ENCODE measurements at regions not wholly inside any gene's neighbourhood (a gene's known extent, or its start where the extent isn't known, plus 50 kb on each side); places are given as distances from the start of the nearest gene placed in this dataset.
A peak's percentile ranks its signal among the peaks of the same experiment; 100 is the strongest.
"Not testable (repeated sequence)": the region's sequence is repeated elsewhere in the genome, so short reads cannot be mapped to it uniquely, and the experiment has no call there.

GRCh38 chr2:122021941-122022340, 266.5 kb downstream of the TSN start:
- no peak for DNase-seq

DNA sequence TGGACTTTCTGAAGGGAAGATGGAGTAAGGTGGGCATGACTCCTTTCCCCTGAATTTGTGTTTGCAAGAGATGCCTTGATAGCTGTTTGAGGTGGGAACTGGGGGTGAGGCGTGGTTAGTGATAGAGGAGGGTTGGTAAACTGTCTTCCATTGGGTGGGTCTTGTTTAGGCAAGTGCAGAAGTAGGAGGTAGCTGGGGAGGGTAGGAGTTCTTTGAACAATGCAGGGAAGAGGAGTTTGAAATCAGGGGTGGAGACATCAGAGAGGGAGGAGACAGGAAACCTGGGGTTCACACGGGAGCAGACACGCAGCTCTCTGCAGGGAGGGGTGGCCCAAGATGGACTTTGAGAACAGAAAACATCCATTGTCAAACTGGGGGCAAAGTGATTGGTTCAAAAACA, 267.1 kb downstream of the TSN start:
- no peak for DNase-seq

DNA sequence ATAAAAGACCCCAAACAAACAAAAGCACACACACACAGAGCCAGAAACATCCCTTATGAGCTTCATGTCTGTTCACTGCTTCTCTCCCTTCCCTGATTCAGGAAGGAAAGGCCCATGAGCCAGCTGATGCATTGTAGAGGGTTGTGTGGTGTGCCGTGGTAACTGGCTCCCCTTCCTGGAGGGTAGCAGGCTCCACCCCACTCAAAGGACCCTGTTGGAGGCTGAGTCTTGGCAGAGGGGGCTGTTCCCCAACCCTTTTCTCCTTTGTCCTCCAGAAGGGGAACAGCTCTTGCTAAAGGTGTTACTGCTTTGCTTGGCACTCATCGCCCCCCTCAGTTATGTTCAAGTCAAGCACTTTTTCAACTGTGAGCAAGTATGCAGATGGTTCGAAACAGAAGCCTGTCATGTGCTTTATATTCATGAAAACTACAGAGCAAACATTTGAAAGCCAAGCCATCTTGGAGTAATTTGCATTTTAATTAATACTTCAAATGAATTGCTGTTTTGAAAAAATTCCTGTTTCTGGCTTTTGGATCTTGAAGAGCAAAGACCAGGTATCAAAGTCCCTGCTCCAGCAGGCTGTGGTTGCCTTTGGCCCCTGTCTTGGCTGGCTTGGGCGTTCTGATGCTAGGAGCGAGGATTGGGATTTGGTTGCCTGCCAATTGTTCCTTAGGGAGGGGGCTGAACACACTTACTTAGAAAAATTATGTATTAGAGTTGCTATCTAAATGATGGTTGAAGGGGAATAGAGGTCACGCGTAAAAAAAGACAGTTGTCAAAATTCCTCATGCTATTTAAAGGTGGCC, 267.8 kb downstream of the TSN start:
- DNase-seq = no peak

DNA sequence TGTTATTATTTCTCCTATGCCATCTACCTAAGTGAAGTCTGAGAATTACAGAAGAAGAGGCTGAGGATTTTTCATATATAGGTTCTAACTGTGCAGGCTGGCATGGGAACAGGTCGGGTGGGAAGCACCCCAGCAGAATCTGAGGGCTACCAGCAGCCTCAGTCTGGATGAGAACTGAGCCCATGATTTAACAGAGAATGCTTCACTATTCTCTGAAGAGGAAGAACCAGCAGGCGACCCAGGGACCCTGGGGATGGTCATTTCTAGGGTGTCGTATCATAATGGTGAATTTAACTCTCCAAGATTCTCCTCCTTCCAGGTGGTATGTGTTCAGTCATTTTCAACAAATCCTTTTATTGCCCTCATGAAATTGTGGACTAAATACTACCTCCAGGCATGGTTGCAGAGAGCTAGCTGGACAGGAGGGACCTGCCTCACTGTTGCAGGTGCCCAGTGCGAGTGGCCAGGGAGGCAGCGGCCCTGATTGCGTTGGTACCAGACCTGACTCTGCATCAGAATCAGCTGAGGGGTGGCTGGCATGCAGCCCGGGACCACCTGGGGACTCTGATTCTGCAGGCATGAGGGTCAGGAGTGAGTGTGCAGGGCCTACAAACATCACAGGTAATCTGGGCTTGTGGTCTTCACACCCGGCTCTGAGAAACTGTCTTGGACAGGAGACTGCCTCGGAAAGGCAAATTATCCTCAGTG, 272.2 kb downstream of the TSN start:
- DNase-seq = no peak

DNA sequence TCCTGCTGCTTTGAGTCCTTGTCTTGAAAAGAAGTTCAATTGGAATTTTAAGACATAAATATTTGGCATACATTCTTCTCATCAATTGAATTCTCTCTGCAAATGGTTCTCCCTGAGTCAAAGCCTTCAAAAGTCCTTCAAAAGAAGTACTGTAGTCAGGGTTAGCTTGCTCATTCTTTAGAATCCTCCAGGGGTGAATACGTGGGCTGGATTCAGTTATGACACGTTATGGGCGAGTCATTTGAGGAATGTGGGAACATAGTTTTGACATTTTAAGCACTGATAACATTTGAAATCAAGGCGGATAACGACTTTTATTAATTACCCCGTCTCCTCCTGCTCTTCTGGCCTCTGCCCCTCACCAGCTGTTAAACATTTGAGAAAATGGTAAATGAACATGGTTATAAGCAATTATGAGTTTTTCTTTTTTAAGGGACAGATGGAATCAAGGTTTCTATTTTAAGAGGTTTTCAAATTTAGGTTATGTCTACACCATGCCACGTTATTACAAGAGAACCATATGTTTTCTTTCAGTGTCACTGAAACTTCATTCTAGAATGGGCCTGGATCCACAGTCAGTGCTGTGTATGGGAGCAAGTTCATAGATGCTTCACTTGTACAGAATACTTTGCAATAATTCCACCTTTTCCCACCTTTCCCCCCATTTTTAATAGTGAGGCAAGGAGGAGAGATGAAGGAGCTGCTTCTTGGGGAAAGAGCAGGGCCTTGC, 273.1 kb downstream of the TSN start:
- no peak for DNase-seq

DNA sequence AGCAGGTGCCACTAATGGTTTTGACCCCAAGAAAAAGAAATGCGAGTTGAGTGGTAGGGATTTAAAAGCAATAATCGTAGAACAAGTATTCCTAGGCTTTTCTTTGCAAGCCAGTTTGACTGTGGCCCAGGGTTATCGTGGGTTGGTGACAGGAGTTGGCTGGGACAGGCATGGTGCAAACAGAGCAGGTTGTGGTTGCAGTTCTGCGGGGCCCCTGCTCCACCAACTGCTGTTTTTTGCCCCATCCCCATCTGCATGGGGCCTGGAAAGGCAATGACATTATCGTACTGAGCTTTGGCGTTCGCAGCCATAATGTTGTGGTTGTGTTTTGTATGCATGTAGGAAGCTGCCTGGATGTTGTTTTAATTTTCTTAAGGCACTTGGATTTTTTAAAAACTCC, 274.0 kb downstream of the TSN start:
- DNase-seq = no peak

DNA sequence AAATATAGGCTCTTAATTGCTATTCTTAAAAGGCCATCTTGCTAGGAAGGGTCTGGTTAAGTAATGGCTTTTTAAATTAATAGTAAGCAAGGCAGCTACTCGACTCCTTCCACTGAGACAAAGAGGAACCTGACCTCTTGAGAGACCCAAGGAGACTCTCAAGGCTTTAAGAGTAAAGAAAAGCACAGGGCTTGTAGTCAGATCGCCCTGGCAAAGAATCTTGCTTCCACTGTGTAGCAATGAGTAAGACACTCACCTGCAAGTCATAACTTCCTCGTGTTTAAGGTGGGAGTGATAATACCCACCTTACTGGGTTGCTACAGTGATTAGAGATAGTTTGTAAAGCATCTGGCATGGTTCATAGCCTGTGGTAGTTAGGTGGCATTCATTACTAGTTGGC, 274.5 kb downstream of the TSN start:
- DNase-seq = no peak

DNA sequence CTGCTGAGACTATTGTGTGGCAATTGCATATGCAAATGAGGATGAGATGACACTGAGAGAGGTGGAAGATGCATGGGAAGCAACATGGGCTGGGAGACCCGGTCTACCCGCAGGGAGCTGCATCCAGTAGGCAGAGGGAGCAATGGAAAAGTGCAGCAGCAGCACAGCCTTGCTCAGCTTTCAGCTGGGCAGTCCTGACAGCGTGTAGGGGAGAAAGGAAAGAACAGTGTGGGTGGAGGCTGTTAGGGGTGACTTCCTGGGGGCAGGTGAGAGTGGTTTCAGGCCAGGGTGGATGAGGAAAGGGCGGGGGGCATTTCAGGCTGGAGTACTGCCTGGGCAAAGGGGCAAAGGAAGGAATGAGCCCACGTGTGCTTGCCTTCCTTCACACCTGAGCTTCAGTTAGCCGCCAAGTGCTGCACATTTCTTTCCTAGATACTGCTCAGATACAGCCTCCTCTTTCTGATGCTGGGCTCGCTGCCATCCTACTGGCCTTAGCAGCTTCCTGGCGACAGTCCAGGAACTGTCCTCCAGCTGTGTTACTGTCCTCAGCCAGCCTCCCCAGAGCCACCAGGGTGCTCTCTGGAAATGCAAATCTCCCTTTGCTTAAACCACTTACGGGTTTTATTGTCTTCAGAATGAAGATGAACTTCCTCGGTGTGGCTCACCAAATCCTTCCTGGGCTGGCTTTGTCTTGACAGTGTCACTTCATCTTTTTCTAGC, 276.3 kb downstream of the TSN start:
- peak; percentile 47 for DNase-seq

DNA sequence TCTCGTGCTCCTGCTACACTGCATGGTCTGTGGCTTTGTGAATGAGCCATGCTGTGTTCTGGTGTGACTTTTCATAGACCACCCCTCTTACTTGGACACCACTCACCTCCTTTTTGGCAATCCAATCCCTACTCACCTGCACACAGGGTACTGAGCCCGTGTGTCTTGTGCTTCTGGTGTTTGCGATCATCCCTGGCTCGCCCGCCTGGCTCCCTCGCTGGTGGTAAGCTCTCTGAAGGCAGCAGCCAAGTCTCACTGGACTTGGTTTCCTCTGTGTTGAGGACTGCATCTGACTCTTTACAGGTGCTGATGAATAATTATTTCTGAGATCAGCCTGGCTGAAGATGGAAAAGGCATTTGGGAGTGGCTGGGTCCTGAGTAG, 276.8 kb downstream of the TSN start:
- DNase-seq = no peak

DNA sequence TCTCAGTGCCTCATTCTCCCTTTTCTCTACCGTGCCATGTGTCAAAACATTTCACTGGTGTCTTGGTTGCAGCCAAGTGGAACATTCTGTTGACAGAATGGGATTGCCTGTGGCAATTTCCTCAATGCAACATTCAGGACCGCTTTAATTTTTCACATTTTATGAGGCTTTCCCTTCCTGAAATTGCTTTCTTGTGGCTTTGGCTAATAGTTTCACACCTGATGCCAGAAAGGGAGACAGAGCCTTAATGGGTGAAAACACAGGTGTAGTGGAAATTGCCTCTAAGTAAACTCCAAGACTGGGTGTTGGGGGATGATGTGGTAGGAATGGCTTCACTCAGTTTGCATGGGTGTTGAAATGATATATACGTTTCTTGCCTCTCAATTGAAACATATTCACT, 278.3 kb downstream of the TSN start:
- no peak for DNase-seq

DNA sequence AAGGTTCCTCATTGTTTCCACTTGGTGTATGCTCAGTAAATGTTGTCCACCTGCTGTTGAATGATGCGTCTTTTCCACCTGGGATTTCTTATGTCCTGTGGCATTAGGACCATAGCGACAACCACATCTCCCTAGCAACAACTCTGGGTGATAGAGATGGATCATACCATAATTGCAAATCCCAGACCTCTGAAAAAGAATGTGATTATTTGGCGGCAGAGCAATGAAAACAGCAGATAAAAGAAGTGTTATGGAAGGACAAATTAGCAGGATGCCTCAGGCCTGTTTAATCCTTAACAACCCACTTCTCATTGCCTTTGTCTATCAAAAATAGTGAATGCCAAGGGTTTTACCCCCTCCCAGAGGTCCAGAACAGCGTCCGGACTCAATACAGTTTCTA, 278.9 kb downstream of the TSN start:
- DNase-seq = no peak

- DNase-seq = no peak
Observed at GRCh38 chr2:122034777-122035176, 279.3 kb downstream of the TSN start.

DNA sequence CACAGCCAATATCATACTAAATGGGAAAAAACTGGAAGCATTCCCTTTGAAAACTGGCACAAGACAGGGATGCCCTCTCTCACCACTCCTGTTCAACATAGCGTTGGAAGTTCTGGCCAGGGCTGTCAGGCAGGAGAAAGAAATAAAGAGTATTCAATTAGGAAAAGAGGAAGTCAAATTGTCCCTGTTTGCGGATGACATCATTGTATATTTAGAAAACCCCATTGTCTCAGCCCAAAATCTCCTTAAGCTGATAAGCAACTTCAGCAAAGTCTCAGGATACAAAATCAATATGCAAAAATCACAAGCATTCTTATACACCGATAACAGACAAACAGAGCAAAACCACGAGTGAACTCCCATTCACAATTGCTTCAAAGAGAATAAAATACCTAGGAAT, 283.4 kb downstream of the TSN start:
- DNase-seq = not testable (repeated sequence)

DNA sequence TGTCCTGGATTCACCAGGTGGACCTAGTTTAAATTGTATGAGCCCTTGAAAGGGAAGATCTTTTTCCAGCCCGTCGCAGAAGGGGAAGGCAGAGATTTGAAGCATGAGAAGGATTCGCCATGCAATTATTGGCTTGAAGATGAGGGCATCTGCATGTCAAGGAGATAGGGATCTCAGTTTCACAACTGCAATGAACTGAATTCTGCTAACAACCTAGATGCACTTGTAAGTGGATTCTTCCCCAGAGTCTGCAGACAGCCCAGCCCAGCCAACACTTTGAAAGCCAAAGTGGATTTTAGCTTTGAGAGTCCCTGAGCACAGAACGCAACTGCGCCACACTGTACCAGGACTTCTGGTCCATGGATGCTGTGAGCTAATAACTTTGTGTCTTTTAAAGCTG, 286.0 kb downstream of the TSN start:
- no peak for DNase-seq

GRCh38 chr2:122051659-122052058, 296.2 kb downstream of the TSN start:
- not testable (repeated sequence) for DNase-seq

DNA sequence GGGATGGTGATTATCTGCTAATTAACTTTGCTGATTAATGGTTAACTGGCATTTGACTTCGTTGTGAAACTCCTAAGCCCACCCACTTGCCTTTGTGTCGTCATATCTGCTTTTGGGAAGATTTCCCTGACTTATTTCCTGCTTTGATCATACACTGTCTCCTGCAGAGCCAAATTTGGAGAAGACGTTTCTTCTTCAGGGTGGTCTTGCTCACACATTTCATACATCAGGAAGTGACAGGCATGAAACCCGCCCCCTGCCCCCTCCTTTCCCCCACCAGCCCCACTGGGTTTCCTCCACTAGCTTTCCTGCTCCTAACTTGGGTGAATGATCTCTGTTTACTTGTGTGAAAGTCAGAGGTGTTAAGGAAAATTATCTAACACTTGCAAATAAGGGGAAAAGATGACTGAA, 300.1 kb downstream of the TSN start:
- DNase-seq = no peak

GRCh38 chr2:122056853-122057252, 301.4 kb downstream of the TSN start:
- DNase-seq = no peak

DNA sequence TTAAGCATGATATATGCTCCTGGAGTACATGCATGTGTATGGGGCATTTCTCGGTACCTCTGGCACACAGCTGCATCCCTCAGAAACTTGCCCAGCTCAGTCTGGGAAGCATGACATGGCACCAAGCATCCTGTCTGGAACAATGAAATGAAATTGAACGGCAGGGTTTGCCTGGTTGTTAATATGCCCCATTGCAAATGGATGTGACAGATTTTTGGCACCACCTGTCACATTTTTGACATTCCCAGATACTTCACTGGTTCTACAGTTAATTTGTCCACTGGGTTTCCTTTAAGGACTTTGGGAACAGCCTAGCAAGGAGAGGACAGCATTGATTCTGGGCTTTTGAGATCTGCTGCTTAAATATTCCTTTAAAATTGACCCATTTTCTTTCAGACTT, 305.8 kb downstream of the TSN start:
- no peak for DNase-seq

DNA sequence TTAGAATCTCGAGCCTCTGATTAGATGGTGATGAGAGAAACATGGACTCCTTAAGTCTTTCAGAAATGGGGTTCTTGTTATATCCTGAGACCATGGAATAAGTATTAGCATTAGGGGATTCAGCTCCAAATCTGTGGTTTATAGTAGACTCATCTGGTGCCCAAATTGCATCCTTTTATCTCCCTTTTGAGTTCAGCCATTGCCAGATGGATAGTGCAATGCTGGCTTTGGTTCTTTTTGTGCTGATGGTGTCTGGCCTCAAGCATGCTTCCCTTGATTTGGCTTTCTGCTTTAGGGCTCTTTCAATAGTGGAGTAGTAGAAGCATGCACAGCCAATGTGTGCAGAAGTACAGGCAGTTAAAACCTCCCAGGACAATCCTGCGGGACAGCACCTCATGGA, 306.4 kb downstream of the TSN start:
- DNase-seq = no peak

GRCh38 chr2:122062506-122062905, 307.1 kb downstream of the TSN start:
- DNase-seq = no peak

GRCh38 chr2:122063716-122064115, 308.3 kb downstream of the TSN start:
- no peak for DNase-seq

- no peak for DNase-seq
Observed at GRCh38 chr2:122070241-122070731, 314.8 kb downstream of the TSN start.

GRCh38 chr2:122072666-122073065, 317.2 kb downstream of the TSN start:
- DNase-seq = no peak
